Choroid plexus epithelial cell (primary cell): ENCODE measurements at regions not wholly inside any gene's neighbourhood (a gene's known extent, or its start where the extent isn't known, plus 50 kb on each side); places are given as distances from the start of the nearest gene placed in this dataset.
"Not testable (repeated sequence)": the region's sequence is repeated elsewhere in the genome, so short reads cannot be mapped to it uniquely, and the experiment has no call there.

ENCODE experiments used
- DNase-seq: peaks from one replicate; pipeline ENCODE4 v3.0.0-alpha.2; 2010; ENCODE audit warnings: low read depth
- H3K4me3 ChIP-seq: 2 replicates; pipeline ENCODE4 v1.5.1; 2011; ENCODE audit warnings: low read depth, mild to moderate bottlenecking, control low read depth, low read length, moderate library complexity
- CTCF ChIP-seq: conservative IDR thresholded peaks from 2 replicates; pipeline ENCODE4 v1.5.1; 2011; ENCODE audit warnings: low read depth, mild to moderate bottlenecking, control low read depth, inconsistent platforms, low read length, moderate library complexity

DNA sequence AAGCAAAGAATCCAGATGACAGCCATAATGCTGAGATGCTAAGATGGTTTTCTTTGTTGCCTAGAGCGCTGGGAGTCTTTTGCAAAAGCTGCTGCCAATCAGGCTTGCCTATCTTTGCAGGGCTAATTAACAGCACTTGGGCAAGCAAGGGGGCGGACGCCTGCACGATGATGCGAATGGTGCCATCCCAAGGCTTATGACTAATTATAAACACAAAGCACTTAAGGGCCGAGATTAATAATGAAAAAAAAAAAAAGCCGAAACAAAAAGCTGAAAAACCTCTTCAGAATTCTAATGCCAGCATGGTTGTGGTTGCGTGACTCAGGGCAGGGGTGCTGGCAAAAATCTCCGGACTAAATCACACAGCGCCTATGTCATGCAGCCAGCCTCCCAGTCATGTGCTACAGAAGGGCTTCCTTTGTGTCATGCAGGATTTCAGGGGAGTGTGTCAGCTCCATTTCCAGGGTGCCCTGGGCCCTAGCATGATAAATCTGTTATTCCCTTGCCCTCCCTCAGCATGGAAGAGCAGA is 185.0 kb upstream of the ANKRD28 start:
- TF ChIP-seq CTCF, result no peak
- peak; percentile 81 for DNase-seq
- peak overlapping the region; percentile 20 for H3K4me3 ChIP-seq

GRCh38 chr3:15983232-15983631 is 185.5 kb upstream of the ANKRD28 start:
- H3K4me3 ChIP-seq, result no peak overlapping the region
- DNase-seq, result peak; percentile 77
- TF ChIP-seq CTCF, result no peak

GRCh38 chr3:15983693-15984092 is 185.9 kb upstream of the ANKRD28 start:
- no peak overlapping the region for H3K4me3 ChIP-seq
- no peak for TF ChIP-seq CTCF
- no peak for DNase-seq

GRCh38 chr3:15989419-15989818 is 185.1 kb upstream of the GALNT15 start:
- no peak overlapping the region for H3K4me3 ChIP-seq
- DNase-seq, result peak; percentile 48
- TF ChIP-seq CTCF, result peak; percentile 58

DNA sequence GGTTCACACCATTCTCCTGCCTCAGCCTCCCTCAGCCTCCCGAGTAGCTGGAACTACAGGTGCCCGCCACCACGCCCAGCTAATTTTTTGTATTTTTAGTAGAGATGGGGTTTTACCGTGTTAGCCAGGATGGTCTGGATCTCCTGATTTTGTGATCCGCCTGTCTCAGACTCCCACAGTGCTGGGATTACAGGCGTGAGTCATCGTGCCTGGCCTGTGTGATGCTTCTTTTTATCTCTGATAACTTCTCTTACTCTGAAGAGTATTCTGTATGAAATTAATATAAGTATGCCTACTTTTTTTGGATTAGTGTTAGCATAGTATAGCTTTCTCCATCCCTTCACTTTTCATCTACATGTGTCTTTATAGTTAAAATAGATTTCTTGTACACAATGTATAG is 180.8 kb upstream of the GALNT15 start:
- peak; percentile 28 for DNase-seq
- H3K4me3 ChIP-seq, result not testable (repeated sequence)

GRCh38 chr3:15996496-15996895 is 178.0 kb upstream of the GALNT15 start:
- not testable (repeated sequence) for DNase-seq, H3K4me3 ChIP-seq

DNA sequence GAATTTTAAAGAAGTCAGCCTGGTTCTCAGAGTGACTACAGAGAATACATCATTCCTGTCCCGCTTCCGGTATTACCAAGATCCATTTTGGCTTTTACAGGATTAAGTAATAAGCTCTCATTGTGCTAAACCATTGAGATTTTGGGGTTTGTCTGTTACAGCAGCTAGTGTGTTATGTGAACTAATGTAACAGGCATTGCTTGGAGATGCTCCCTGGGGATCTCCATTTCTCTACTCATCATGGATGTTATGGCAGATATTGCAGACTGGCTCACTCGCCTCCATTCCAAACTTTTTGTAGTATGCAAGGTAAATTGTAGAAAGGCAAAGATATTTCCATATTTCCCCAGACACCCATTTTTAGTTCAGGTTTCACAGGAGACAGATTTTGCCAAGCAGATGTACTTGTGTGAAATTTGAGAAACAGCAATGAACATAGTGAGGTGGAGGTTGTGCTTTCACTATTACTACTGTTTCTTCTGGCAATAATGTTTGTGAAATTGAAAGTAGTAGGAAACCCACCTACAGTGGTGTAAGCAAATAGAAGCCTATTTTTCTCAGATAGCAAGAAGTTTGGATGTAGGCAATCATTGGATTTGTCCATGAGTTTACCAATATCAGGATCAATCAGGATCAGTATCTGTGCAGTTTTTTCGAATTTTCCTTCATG is 177.1 kb upstream of the GALNT15 start:
- no peak for DNase-seq
- TF ChIP-seq CTCF, result no peak
- H3K4me3 ChIP-seq, result no peak overlapping the region

- no peak for DNase-seq
- no peak for TF ChIP-seq CTCF
- no peak overlapping the region for H3K4me3 ChIP-seq
Observed at GRCh38 chr3:15998911-15999310, 175.6 kb upstream of the GALNT15 start.
